ENCODE measurements at regions not wholly inside any gene's neighbourhood (a gene's known extent, or its start where the extent isn't known, plus 50 kb on each side); places are given as distances from the start of the nearest gene placed in this dataset.
A peak's percentile ranks its signal among the peaks of the same experiment; 100 is the strongest.
"Not testable (repeated sequence)": the region's sequence is repeated elsewhere in the genome, so short reads cannot be mapped to it uniquely, and the experiment has no call there.

DNA sequence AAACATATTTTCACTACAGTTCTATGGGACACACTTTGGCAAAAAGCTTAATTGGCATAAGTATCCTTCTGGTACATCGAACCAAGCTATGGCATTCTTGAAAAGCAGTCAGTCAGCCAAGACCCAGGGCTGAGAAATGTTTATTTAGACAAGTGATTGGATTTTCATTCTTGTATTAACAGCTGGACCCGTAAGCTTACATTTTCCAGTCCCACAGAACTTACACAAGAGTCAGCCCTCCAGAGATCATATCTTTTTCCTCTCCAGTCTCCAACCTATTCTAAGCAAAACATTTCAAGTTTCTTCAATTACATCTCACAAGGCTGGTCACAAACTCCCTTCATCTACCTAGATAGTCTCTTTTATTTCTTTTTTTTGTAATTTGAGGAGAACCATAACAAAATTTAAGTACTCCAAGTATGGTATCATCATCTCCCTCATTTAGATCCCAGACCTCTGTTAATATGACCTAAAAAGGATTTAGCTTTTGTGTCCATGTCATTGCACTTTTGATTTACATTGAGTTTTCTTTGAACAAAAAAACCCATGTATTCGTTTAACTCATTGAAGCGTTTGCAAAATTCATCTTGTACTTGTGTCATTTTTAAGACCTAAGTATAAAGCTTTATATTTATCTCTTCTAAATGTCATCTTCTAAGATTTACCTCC is 67.9 kb upstream of the GRK3 start:
- DNase-seq (ENCODE audit: low read depth): no peak
- TF ChIP-seq, protein P1, sequence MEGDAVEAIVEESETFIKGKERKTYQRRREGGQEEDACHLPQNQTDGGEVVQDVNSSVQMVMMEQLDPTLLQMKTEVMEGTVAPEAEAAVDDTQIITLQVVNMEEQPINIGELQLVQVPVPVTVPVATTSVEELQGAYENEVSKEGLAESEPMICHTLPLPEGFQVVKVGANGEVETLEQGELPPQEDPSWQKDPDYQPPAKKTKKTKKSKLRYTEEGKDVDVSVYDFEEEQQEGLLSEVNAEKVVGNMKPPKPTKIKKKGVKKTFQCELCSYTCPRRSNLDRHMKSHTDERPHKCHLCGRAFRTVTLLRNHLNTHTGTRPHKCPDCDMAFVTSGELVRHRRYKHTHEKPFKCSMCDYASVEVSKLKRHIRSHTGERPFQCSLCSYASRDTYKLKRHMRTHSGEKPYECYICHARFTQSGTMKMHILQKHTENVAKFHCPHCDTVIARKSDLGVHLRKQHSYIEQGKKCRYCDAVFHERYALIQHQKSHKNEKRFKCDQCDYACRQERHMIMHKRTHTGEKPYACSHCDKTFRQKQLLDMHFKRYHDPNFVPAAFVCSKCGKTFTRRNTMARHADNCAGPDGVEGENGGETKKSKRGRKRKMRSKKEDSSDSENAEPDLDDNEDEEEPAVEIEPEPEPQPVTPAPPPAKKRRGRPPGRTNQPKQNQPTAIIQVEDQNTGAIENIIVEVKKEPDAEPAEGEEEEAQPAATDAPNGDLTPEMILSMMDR (IDR thresholded peaks at IDR 0.05; ENCODE audit: low read length, missing control alignments): no peak
- no peak overlapping the region for H3K4me3 ChIP-seq (replicated peaks; ENCODE audit: low read depth, low read length)

DNA sequence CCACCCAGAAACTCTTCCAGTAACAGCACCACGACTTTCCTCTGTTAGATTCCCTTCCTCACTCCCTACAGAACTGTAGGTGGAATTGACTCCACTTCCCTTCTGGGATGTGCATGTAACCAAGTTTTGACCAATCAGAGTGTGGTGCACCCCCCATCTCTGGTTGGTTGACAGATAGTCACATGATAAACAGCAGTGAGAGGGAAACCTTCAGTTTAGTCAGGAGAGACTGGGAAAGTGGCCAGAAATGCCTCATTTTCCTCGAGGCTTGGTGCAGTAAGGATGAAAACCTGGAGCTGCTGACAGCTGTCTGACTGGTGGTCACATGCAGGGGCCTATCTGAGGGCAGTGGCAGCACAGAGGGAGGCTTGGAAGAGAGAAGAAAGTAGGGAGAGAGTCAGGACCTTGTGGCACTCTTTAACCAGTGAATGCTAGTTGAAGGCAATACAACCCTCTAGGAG is 67.3 kb upstream of the GRK3 start:
- no peak overlapping the region for H3K4me3 ChIP-seq (replicated peaks; ENCODE audit: low read depth, low read length)
- DNase-seq (ENCODE audit: low read depth): peak; percentile 49
- TF ChIP-seq, protein P1 (IDR thresholded peaks at IDR 0.05; ENCODE audit: low read length, missing control alignments): no peak

DNA sequence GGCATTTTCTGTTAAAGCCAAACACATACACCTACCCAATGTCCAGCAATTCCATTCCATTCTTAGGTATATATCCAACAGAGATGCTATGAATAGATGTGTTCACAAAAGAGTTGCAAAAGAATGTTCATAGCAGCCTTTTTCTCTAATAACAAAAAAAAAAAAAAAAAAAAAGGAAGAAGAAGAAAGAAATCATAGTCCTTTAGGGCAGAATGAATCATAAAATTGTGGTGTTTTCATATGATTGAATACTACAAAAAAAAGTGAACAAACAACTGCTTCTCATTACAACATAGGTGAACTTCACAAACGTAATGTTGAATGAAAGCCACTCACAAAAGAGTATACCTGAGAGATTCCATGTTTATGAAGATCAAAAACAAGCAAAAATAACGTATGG is 66.8 kb upstream of the GRK3 start:
- TF ChIP-seq, protein P1 (IDR thresholded peaks at IDR 0.05; ENCODE audit: low read length, missing control alignments): no peak
- H3K4me3 ChIP-seq (replicated peaks; ENCODE audit: low read depth, low read length): no peak overlapping the region
- no peak for DNase-seq (ENCODE audit: low read depth)

DNA sequence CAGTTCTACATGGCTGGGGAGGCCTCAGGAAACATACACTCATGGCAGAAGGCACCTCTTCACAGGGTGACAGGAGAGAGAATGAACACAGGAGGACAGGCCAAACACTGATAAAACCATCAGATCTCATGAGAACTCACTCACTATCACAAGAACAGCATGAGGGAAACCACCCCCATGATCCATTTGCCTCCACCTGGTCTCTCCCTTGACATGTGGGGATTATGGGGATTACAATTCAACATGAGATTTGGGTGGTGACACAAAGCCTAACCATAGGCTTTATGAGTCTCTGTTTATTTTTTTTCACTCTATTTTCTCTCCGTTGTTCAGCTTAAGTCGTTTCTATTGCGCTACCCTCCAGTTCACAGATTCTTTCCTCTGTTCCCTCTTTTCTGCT is 63.8 kb upstream of the GRK3 start:
- H3K4me3 ChIP-seq (replicated peaks; ENCODE audit: low read depth, low read length); DNase-seq (ENCODE audit: low read depth): not testable (repeated sequence)

DNA sequence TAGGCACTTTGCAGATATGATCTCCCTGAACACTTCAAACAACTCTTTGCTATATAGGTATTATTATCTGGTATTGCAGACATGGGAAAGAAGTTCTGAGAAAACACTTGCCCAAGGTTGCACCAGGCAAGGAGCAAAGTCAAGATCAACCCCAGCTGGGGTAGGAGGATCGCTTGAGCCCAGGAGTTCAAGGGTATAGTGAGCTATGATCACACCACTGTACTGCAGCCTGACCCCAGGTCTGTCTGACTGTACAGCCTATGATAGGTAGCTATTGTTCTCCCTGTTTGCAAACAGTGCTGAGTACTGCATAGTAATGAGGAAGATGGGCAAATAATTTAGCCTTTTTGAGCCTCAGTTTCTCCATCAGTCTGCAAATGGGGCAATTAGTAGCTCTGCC is 60.5 kb upstream of the GRK3 start:
- H3K4me3 ChIP-seq (replicated peaks; ENCODE audit: low read depth, low read length); DNase-seq (ENCODE audit: low read depth): not testable (repeated sequence)

DNA sequence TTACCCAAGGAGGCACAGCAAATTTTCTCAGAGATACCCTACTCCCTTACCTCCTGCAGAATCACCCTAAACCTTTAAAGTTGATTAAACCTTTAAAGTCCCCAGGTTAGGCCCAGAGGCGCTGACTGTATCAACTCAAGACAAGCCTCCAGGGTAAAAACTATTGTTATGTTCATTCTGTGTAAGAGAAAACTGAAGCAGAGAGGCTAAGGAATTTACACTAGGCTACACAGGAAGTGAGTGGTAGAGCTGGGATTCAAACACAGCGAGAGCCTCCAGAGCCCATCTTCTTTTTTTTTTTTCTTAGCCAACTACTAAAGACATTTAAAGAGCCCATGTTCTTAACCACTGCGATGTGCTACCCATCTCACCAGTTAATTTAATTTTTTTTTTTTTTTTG is 56.3 kb upstream of the GRK3 start:
- DNase-seq (ENCODE audit: low read depth): no peak
- TF ChIP-seq, protein P1 (IDR thresholded peaks at IDR 0.05; ENCODE audit: low read length, missing control alignments): no peak
- no peak overlapping the region for H3K4me3 ChIP-seq (replicated peaks; ENCODE audit: low read depth, low read length)

DNA sequence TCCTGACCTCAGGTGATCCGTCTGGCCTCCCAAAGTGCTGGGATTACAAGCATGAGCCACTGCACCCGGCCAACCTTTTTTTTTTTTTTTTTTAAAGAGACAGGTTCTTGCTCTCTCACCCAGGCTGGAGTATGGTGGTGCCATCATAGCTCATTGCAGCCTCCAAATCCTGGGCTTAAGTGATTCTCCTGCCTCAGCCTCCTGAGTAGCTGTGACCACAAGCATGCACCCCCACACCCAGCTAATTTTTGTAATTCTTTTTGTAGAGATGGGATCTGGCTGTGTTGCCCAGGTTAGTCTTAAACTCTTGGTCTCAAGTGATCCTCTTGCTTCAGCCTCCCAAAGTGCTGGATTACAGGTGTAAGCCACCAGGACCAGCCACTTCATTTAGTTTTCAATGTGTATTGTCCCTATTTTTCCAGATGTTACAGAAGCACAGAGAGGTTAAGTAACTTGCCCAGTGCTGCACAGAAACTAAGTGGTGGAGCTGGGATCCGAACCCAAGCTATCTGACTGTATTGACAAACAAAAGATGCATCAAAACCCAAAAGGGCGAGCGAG is 55.6 kb upstream of the GRK3 start:
- no peak for DNase-seq (ENCODE audit: low read depth)
- TF ChIP-seq, protein P1 (IDR thresholded peaks at IDR 0.05; ENCODE audit: low read length, missing control alignments): no peak
- no peak overlapping the region for H3K4me3 ChIP-seq (replicated peaks; ENCODE audit: low read depth, low read length)

DNA sequence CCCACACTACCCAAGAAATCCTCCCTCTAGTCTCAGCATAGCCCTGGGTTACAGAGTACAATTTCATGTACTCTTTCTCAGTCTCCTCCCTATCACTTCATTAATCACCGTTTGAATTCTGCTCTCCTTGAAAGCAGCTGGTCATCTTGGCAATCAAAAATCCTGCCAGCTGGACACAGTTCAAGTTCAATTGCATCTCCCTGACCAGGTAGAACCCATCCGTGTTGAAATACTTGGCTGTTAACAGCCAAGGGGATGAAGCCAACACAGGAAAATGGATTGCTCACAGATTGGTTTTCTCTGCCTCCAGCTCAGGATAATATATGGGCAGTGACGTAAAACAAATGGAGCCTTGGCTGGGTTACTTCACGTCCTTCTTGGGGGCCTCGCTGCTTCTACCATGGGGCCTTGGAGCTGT is 55.1 kb upstream of the GRK3 start:
- peak; percentile 22 for DNase-seq (ENCODE audit: low read depth)
- TF ChIP-seq, protein P1 (IDR thresholded peaks at IDR 0.05; ENCODE audit: low read length, missing control alignments): no peak
- no peak overlapping the region for H3K4me3 ChIP-seq (replicated peaks; ENCODE audit: low read depth, low read length)

All from fibroblast of pulmonary artery (primary cell).